DMS53 treated with DMSO at 0.1 percent for 48 hours (cell line): ENCODE measurements at regions not wholly inside any gene's neighbourhood (a gene's known extent, or its start where the extent isn't known, plus 50 kb on each side); places are given as distances from the start of the nearest gene placed in this dataset.

ENCODE experiments used
- DNase-seq: peaks from one replicate; lab custom pipeline; 2025; ENCODE audit not compliant: unreplicated experiment; lab: John Stamatoyannopoulos, UW

DNA sequence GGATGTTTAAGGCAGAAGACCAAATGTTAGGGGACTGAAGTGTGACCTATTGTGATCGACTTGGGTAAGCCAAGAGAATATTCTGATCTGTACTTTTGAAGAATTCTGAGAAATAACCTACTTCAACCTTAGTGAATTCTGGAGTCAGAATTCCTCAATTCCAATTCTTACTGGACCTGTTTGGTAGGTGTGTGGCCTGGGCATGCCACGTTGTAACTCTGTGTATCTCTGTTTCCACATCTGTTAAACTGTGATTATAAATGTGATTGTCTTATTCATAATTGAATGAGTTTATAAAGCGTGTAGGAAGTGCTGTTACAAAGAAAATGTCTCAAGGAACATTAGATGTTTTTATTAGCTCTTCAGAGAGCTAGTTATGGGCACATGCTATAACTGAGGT is 64.5 kb downstream of the TUSC1 start:
- DNase-seq: no peak

- no peak for DNase-seq
Measured at GRCh38 chr9:25603106-25603505, 75.1 kb downstream of the TUSC1 start.

DNA sequence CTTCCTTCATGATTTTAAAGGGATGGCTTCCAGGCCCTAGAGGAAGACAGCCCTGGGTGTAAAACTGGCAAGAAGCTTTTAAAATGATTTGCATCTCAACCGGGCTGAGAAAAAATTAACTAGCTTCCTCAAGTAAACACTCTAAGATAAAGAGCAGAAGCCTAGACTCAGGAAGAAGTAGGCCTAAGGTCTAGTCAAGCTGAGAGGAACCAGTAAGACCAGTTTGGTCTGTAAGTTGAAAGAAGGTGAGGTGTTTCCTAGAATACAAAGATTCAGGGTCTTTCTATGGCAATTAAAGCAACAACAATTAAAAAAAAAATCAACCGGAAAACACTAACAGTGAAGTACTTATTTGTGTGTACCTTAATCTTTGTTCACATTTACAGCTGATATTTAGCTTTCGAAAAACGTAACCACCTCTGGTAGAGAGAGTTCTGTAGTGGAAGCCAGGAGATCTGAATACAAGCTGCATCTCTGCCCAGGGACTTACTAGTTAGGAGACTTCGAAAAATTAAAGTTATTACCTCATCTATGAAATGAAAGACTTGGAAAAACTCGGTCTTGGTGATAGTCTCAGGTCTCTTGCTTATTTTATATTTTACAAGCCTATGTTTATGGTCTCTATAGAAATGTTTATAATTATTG is 75.7 kb downstream of the TUSC1 start:
- peak; percentile 24 for DNase-seq

DNA sequence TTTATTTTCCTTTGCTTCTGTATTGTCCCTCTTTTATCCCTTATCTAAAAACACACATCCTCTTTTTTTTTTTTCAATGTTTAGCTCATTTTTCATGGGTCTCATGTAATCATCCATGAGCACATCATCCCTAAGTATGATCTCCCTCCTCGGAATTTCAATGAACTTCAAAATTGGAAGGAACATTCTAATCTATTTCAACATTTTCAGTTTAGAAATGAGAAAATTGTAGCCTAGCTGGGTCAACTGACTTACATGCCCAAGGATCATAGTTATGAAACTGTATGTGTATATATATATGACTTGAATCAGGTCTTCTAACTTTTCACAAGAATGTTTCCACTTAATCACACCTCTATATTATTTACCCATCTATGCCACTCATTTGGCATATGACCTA is 77.7 kb downstream of the TUSC1 start:
- no peak for DNase-seq

DNA sequence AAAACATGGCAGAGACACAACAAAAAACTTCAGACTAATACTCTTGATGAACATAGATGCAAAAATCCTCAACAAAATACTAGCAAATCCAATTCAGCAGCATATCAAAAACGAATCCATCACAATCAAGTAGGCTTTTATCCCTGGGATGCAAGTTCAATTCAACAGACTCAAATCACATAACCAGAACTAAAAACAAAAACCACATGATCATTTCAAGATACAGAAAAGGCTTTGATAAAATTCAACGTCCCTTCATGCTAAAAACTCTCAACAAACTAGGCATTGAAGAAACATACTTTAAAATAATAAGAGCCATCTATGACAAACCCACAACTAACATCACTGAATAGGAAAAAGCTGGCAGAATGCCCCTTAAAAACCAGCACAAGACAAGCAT is 93.6 kb downstream of the TUSC1 start:
- no peak for DNase-seq

DNA sequence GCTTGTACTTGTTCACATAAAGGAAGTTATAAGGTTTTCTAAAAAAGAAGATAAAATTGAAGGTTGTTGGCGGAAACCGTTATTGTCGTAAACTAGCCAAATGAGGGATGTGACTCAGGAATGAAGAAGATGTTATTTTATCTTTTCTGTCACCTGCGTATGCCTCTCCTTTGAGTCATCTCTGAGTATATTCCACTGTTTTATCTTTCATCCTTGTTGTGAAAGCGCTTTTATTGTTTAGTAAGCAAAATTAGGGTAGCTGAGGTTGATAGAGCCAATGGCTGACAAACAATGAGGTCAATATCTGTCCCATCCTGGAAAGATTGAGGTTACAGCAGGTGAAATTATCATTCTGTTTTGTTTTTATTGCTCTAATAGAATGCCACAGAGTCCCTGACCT is 105.0 kb downstream of the TUSC1 start:
- DNase-seq: no peak

- DNase-seq: no peak
Measured at GRCh38 chr9:25571491-25571890, 106.8 kb downstream of the TUSC1 start.

- no peak for DNase-seq
Measured at GRCh38 chr9:25570802-25571201, 107.4 kb downstream of the TUSC1 start.

- no peak for DNase-seq
Measured at GRCh38 chr9:25562101-25562500, 116.1 kb downstream of the TUSC1 start.

- no peak for DNase-seq
Measured at GRCh38 chr9:25557645-25558300, 120.5 kb downstream of the TUSC1 start.

DNA sequence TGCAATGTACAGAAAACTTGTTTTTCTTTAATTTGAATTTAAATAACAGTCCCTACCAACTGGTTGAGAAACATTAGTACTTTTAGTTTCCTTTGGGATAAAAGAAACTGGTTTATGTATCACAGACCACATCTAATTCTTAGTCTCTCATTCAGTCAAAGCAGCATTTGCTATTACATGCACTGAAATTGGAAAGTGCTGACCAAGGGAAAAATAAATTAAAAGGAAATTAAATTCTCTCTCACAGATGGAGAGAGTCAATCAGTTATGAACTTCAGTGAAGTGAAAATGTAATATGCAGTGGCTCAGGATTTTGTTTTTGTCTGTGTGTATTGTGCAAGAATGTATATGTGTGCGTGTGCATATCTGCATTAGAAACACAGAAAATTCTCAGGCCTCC is 121.7 kb downstream of the TUSC1 start:
- DNase-seq: no peak

- DNase-seq: no peak
Measured at GRCh38 chr9:25548847-25549246, 129.4 kb downstream of the TUSC1 start.

- DNase-seq: no peak
Measured at GRCh38 chr9:25543806-25544205, 134.4 kb downstream of the TUSC1 start.

DNA sequence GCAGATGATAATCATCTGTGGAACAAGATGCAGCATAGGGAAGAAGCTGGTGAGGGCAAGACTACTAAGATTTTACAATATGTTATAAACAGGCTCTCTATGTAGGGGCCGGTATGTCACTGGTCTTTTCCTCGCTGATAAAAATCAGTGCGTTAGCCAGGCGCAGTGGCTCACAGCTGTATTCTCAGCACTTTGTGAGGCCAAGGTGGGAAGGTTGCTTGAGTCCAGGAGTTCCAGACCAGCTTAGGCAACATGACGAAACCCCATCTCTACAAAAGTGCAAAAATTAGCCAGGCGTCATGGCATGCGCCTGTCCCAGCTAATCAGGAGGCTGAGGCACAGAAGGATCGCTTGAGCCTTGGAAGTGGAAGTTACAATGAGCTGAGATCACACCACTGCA is 135.9 kb downstream of the TUSC1 start:
- no peak for DNase-seq

GRCh38 chr9:25537808-25538207 is 140.4 kb downstream of the TUSC1 start:
- DNase-seq: no peak

GRCh38 chr9:25519286-25519685 is 159.0 kb downstream of the TUSC1 start:
- DNase-seq: peak; percentile 50

DNA sequence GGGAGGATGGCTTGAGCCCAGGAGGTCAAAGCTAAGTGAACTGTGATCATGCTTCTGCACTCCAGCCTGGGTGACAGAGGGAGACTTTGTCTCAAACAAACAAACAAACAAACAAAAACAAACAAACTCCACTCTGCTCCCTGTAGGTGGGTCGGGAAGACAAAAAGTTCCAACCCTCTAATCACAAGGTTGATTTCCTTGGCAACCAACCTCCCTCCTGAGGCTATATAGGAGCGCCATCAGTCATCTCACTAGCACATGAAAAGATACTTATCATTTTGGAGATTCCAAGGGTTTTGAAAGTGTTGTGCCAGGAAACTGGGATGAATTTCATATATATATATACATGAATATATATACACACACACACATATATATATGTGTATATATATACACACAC is 160.5 kb downstream of the TUSC1 start:
- no peak for DNase-seq

- no peak for DNase-seq
Measured at GRCh38 chr9:25513509-25514033, 164.7 kb downstream of the TUSC1 start.

- DNase-seq: no peak
Measured at GRCh38 chr9:25505644-25506043, 172.6 kb downstream of the TUSC1 start.

DNA sequence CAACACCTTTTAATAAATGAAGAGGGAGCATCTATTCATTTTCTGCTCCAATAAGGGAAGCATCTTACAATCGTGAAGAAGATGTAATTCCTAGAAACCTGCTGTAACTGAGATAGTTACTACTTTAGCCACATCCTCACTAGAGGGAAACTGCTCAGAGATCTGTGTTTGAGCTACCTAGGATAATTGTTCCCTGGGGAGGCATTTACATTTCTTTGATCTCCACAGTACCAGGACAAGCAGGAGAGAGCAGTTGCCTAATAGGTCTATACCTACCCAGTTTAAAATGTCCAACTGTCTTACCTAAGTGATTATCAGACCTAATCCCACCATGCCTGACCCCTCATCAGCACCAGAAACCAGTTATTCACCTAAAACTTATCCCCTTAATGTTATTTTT is 196.9 kb downstream of the TUSC1 start:
- no peak for DNase-seq

DNA sequence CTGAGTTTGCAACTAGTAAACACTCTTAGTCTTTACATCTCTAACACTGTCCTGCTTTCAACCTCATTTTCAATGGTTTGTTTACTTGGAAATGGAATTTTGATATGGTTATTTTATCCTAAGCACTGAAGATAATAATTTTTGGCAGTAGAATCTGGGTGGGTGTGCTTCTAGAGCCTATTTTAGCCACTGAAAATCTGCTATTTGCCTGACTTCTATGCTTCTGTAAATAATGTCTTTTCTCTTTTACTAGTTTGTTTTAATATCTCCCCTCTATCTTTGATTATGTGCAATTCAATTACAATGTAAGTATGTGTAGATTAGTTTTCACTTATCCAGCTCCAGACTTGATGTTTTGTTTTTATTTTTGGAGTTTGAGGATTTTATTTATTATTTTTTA is 197.5 kb downstream of the TUSC1 start:
- DNase-seq: no peak

DNA sequence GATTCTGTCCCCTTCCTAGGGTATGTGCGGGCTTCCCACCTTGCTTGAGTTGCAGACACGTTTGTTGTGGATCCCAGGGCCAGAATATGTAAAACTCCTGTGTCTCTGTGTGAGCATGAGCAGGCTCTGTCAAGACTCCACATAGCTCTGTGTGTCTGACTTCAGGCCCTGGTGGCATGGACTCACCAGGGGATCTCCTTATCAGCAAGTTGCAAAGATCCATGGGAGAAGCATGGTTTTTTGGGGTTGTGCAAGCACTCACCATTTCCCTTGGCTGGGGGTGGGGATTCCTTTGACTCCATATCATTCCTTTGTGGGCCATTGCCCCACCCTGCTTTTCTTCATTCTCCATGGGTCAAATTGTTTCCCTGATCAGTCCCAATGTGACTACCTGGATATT is 205.6 kb downstream of the TUSC1 start:
- no peak for DNase-seq

DNA sequence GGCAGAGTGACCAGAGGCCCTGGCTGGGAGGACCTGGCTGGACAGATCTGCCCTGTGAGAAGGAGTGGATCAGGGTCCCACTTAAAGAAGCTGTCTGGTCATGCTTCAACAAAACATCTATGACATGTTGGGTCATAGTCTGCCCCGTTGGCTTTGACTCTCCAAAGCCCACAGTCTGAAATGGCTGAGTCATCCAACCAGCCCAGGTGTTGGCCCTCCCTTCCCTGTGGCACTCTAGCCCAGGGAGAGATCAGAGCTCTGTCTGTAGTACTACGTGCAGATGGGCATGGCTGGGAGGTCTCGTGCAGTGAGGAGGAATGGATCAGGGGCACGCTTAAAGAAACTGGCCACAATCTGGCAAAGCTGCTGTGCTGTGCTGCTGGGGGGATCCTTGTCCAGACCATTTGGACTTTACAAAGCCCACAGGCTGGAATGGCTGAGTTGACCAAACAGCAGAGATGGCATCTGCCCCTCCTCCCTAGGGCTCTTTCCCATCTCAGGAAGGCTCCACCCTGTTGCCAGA is 206.1 kb downstream of the TUSC1 start:
- DNase-seq: no peak
